IMR-90 (cell line): ENCODE measurements at regions not wholly inside any gene's neighbourhood (a gene's known extent, or its start where the extent isn't known, plus 50 kb on each side); places are given as distances from the start of the nearest gene placed in this dataset.

ENCODE experiments used
- ATAC-seq: fragments of 200-7000 bp; cut with Tn5 transposase; 2 replicates; pipeline ENCODE4 v1.9.1; 2020; ENCODE audit warnings: low read depth, mild to moderate bottlenecking, moderate library complexity
- BruUV-seq: library from RNA; stranded (reverse); fragments of 400-500 nt; replicated peaks from 2 replicates; lab custom pipeline; 2021; lab: Mats Ljungman, UMichigan
- CTCF ChIA-PET: fragments of 300-600 bp; formaldehyde crosslinking; extraction: SDS; loops from one replicate; lab custom pipeline; 2021; ENCODE audit warnings: antibody characterized with exemption; lab: Yijun Ruan, JAX
- POLR2A ChIA-PET: fragments of 300-600 bp; sonication (Branson Sonifier 250); formaldehyde crosslinking; loops from one replicate; lab custom pipeline; 2022; ENCODE audit warnings: antibody characterized with exemption; ENCODE audit not compliant: unreplicated experiment; lab: Charles Lee
- DNase-seq: peaks from one replicate; pipeline ENCODE4 v3.0.0; 2013
- H2AFZ ChIP-seq: replicated peaks from 2 replicates; pipeline ENCODE3; 2013; ENCODE audit warnings: low read length, mild to moderate bottlenecking; ENCODE audit not compliant: poor library complexity
- H2AK5ac ChIP-seq: 2 replicates; pipeline ENCODE4 v1.6.1; 2013; ENCODE audit warnings: low read depth, low read length, inconsistent platforms
- H2AK9ac ChIP-seq: replicated peaks from 2 replicates; pipeline ENCODE3; 2013; ENCODE audit warnings: mild to moderate bottlenecking, low read depth, low read length, moderate library complexity; ENCODE audit not compliant: poor library complexity
- H2BK120ac ChIP-seq: 2 replicates; pipeline ENCODE4 v1.6.1; 2013; ENCODE audit warnings: low read depth, low read length, inconsistent platforms
- H2BK15ac ChIP-seq: 3 replicates; pipeline ENCODE4 v1.6.1; 2013; ENCODE audit warnings: low read depth, low read length, inconsistent platforms
- H2BK20ac ChIP-seq: 2 replicates; pipeline ENCODE4 v1.6.1; 2013; ENCODE audit warnings: low read depth, mild to moderate bottlenecking, inconsistent platforms, low read length, moderate library complexity
- H2BK5ac ChIP-seq: 2 replicates; pipeline ENCODE4 v1.6.1; 2013; ENCODE audit warnings: mild to moderate bottlenecking, low read depth, low read length, inconsistent platforms; ENCODE audit not compliant: poor library complexity, severe bottlenecking
- H3K14ac ChIP-seq: replicated peaks from 2 replicates; pipeline ENCODE4 v1.6.1; 2013; ENCODE audit warnings: low read depth, low read length, inconsistent platforms
- H3K18ac ChIP-seq: 2 replicates; pipeline ENCODE4 v1.6.1; 2013; ENCODE audit warnings: low read depth, low read length, control low read depth
- H3K23ac ChIP-seq: 2 replicates; pipeline ENCODE4 v1.6.1; 2013; ENCODE audit warnings: low read depth, low read length, inconsistent platforms
- H3K27ac ChIP-seq: 2 replicates; pipeline ENCODE4 v1.5.1; 2013; ENCODE audit warnings: mild to moderate bottlenecking, control low read depth, low read length; ENCODE audit not compliant: insufficient read depth
- H3K27me3 ChIP-seq: 2 replicates; pipeline ENCODE4 v1.6.1; 2013; ENCODE audit warnings: low read length; ENCODE audit not compliant: control insufficient read depth, insufficient read depth
- H3K36me3 ChIP-seq: 2 replicates; pipeline ENCODE4 v1.6.1; 2013; ENCODE audit warnings: low read length, mixed read lengths; ENCODE audit not compliant: control insufficient read depth, insufficient read depth
- H3K4ac ChIP-seq: 2 replicates; pipeline ENCODE4 v1.6.1; 2013; ENCODE audit warnings: low read depth, low read length, inconsistent platforms
- H3K4me1 ChIP-seq: 2 replicates; pipeline ENCODE4 v1.6.1; 2013; ENCODE audit warnings: low read length, mixed read lengths; ENCODE audit not compliant: control insufficient read depth, insufficient read depth
- H3K4me2 ChIP-seq: 2 replicates; pipeline ENCODE4 v1.6.1; 2013; ENCODE audit warnings: low read depth, mild to moderate bottlenecking, control low read depth, low read length, moderate library complexity
- H3K4me3 ChIP-seq: 2 replicates; pipeline ENCODE4 v1.5.1; 2013; ENCODE audit warnings: low read depth, mild to moderate bottlenecking, control low read depth, low read length, moderate library complexity; ENCODE audit not compliant: insufficient read depth
- H3K56ac ChIP-seq: 2 replicates; pipeline ENCODE4 v1.6.1; 2013; ENCODE audit warnings: low read length, inconsistent platforms; ENCODE audit not compliant: insufficient read depth; ENCODE audit errors: extremely low read depth
- H3K79me1 ChIP-seq, 2 experiments: 2 replicates each; pipeline ENCODE4 v1.6.1; 2013; ENCODE audit warnings: low read length in 2 of 2, inconsistent platforms in 1 of 2, low read depth in 1 of 2
- H3K9ac ChIP-seq: 2 replicates; pipeline ENCODE4 v1.6.1; 2013; ENCODE audit warnings: low read depth, low read length, control low read depth
- H3K9me1 ChIP-seq: 2 replicates; pipeline ENCODE4 v1.6.1; 2013; ENCODE audit warnings: low read length, inconsistent platforms; ENCODE audit not compliant: insufficient read depth
- H3K9me3 ChIP-seq: 2 replicates; pipeline ENCODE4 v1.6.1; 2013; ENCODE audit warnings: low read length; ENCODE audit not compliant: control insufficient read depth, insufficient read depth
- H4K20me1 ChIP-seq: 2 replicates; pipeline ENCODE4 v1.6.1; 2013; ENCODE audit warnings: low read length, inconsistent platforms; ENCODE audit not compliant: insufficient read depth
- H4K5ac ChIP-seq: 2 replicates; pipeline ENCODE4 v1.6.1; 2013; ENCODE audit warnings: mild to moderate bottlenecking, low read depth, low read length, control low read depth
- H4K8ac ChIP-seq, 2 experiments: 2 replicates each; pipeline ENCODE4 v1.6.1; 2013; ENCODE audit warnings: low read depth in 2 of 2, low read length in 2 of 2, control low read depth in 1 of 2, inconsistent platforms in 1 of 2
- H4K91ac ChIP-seq: 2 replicates; pipeline ENCODE4 v1.6.1; 2013; ENCODE audit warnings: low read depth, low read length, inconsistent platforms; ENCODE audit not compliant: insufficient read depth
- BHLHE40 ChIP-seq: fragments of 150-350 bp; IDR thresholded peaks from 2 replicates; pipeline ENCODE4 v1.6.1; 2016; ENCODE audit warnings: mild to moderate bottlenecking, low read depth, low read length
- CEBPB ChIP-seq: IDR thresholded peaks from 2 replicates; pipeline ENCODE4 v1.6.1; 2012; ENCODE audit warnings: low read depth, low read length, improper control_type of control experiment
- CHD1 ChIP-seq: IDR thresholded peaks from 2 replicates; pipeline ENCODE4 v1.6.1; 2012; ENCODE audit warnings: low read depth, low read length, improper control_type of control experiment
- FOS ChIP-seq: fragments of 150-350 bp; IDR thresholded peaks from 2 replicates; pipeline ENCODE4 v1.6.1; 2016; ENCODE audit warnings: low read depth, low read length
- MAFK ChIP-seq: IDR thresholded peaks from 2 replicates; pipeline ENCODE4 v1.6.1; 2012; ENCODE audit warnings: low read depth, low read length, improper control_type of control experiment
- MAZ ChIP-seq: IDR thresholded peaks from 2 replicates; pipeline ENCODE4 v1.6.1; 2012; ENCODE audit warnings: low read depth, mild to moderate bottlenecking, low read length, improper control_type of control experiment, moderate library complexity, borderline replicate concordance
- MXI1 ChIP-seq: IDR thresholded peaks from 2 replicates; pipeline ENCODE4 v1.6.1; 2012; ENCODE audit warnings: low read depth, mild to moderate bottlenecking, low read length, moderate library complexity, borderline replicate concordance
- NFE2L2 ChIP-seq: fragments of 150-350 bp; IDR thresholded peaks from 2 replicates; pipeline ENCODE4 v1.6.1; 2016; ENCODE audit warnings: low read depth, mild to moderate bottlenecking, low read length
- POLR2A ChIP-seq: IDR thresholded peaks from 2 replicates; pipeline ENCODE4 v1.6.1; 2012; ENCODE audit warnings: mild to moderate bottlenecking, low read depth, low read length
- RAD21 ChIP-seq: IDR thresholded peaks from 2 replicates; pipeline ENCODE4 v1.6.1; 2012; ENCODE audit warnings: low read length, improper control_type of control experiment
- RCOR1 ChIP-seq: IDR thresholded peaks from 2 replicates; pipeline ENCODE4 v1.6.1; 2012; ENCODE audit warnings: mild to moderate bottlenecking, low read length, improper control_type of control experiment; ENCODE audit not compliant: insufficient replicate concordance
- RFX5 ChIP-seq: IDR thresholded peaks from 2 replicates; pipeline ENCODE4 v1.8.0; 2012; ENCODE audit warnings: low read depth, mild to moderate bottlenecking, low read length, moderate library complexity
- SMC3 ChIP-seq: fragments of 150-350 bp; IDR thresholded peaks from 2 replicates; pipeline ENCODE4 v1.6.1; 2016; ENCODE audit warnings: low read depth, mild to moderate bottlenecking, antibody characterized with exemption, low read length, moderate library complexity
- WGBS, 2 experiments: methylation state at CpG; one replicate each; pipeline versions ENCODE4 v1.1.5 to v1.1.7; 2013; ENCODE audit warnings: missing lambda C conversion rate in 2 of 2; ENCODE audit not compliant: insufficient read length in 1 of 2; ENCODE audit errors: extremely low coverage in 2 of 2; 5-methylcytosine and 5-hydroxymethylcytosine counted together
- dilution Hi-C: fragments of 300-500 bp; cut with HindIII; formaldehyde crosslinking; loops from one replicate; pipeline ENCODE4 v1.14.3; 2018; ENCODE audit warnings: low sequenced_read_pairs; ENCODE audit not compliant: unreplicated experiment
- in situ Hi-C: fragments of 300-500 bp; cut with MboI; formaldehyde crosslinking; loops from 3 replicates; pipeline ENCODE4 v1.14.3; 2019; ENCODE audit warnings: low sequenced_read_pairs, inconsistent platforms, mixed read lengths
- intact Hi-C: fragments of 100-400 bp; cut with micrococcal nuclease; formaldehyde crosslinking; loops from 2 replicates; pipeline ENCODE4 v1.10.0; 2022
- TF ChIP-seq, protein P1 (sequence below): fragments of 150-350 bp; IDR thresholded peaks from 2 replicates; pipeline ENCODE4 v1.6.1; 2017; ENCODE audit warnings: mild to moderate bottlenecking, antibody characterized with exemption, low read length, low read depth
- TF ChIP-seq, protein P2 (sequence below): fragments of 150-350 bp; IDR thresholded peaks from 2 replicates; pipeline ENCODE4 v1.6.1; 2016; ENCODE audit warnings: low read depth, mild to moderate bottlenecking, low read length, moderate library complexity, borderline replicate concordance
- TF ChIP-seq, protein P3 (sequence below): conservative IDR thresholded peaks from 2 replicates; pipeline ENCODE4 v1.5.1; 2012; ENCODE audit warnings: mild to moderate bottlenecking, low read depth, low read length, improper control_type of control experiment

DNA sequence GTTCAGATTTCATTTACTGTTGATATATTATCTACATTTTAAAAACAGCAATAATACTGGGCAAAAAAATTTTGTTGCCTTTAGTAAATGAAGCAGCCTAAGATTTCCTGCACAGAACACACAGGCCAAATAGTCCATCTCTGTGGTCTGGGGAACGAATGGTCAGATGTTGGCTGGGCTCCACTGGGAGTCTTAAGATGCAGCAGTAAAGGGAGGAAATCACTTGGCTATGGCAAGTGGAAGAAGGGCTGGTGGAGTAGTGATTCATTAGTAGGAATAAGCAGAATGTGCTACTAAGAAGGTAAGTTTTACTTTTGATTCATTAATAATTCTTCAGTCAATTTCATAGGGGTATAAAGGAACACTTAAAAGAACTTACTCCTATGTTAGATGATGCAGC, 91.1 kb upstream of the ARRDC3 start:
- Histone ChIP-seq H3K9ac (no peak overlapping the region), H3K4me1 (no peaks in the 10 kb centered on the region), H3K27ac (no peak overlapping the region), H2BK20ac (no peak overlapping the region), H2BK15ac (no peak overlapping the region), H3K79me1 (no peaks in the 10 kb centered on the region), H2AFZ (no peak overlapping the region), H3K23ac (no peak overlapping the region), H3K14ac (no peak overlapping the region), H2BK5ac (no peak overlapping the region), H3K27me3 (no peaks in the 10 kb centered on the region), H3K9me3 (no peaks in the 10 kb centered on the region), H3K18ac (no peak overlapping the region), H3K36me3 (no peaks in the 10 kb centered on the region), H4K91ac (no peak overlapping the region), H4K20me1 (no peaks in the 10 kb centered on the region), H4K5ac (no peak overlapping the region), H3K4ac (no peak overlapping the region), H2AK9ac (no peak overlapping the region), H3K4me2 (no peak overlapping the region), H3K56ac (no peak overlapping the region), H3K4me3 (no peak overlapping the region), H4K8ac (no peak overlapping the region), H2AK5ac (no peak overlapping the region), H3K9me1 (no peaks in the 10 kb centered on the region), H2BK120ac (no peak overlapping the region)
- no TSS peak for BruUV-seq
- POLR2A ChIA-PET = no interaction called here
- ATAC-seq = no peak
- DNase-seq = no peak
- TF ChIP-seq BHLHE40 = no peak
- TF ChIP-seq, protein P1, sequence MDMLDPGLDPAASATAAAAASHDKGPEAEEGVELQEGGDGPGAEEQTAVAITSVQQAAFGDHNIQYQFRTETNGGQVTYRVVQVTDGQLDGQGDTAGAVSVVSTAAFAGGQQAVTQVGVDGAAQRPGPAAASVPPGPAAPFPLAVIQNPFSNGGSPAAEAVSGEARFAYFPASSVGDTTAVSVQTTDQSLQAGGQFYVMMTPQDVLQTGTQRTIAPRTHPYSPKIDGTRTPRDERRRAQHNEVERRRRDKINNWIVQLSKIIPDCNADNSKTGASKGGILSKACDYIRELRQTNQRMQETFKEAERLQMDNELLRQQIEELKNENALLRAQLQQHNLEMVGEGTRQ = no peak
- TF ChIP-seq CEBPB = no peak
- no peak for TF ChIP-seq MXI1
- no peak for TF ChIP-seq FOS
- TF ChIP-seq, protein P2, sequence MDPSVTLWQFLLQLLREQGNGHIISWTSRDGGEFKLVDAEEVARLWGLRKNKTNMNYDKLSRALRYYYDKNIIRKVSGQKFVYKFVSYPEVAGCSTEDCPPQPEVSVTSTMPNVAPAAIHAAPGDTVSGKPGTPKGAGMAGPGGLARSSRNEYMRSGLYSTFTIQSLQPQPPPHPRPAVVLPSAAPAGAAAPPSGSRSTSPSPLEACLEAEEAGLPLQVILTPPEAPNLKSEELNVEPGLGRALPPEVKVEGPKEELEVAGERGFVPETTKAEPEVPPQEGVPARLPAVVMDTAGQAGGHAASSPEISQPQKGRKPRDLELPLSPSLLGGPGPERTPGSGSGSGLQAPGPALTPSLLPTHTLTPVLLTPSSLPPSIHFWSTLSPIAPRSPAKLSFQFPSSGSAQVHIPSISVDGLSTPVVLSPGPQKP = no peak
- TF ChIP-seq NFE2L2 = no peak
- no peak for TF ChIP-seq CHD1
- TF ChIP-seq, protein P3, sequence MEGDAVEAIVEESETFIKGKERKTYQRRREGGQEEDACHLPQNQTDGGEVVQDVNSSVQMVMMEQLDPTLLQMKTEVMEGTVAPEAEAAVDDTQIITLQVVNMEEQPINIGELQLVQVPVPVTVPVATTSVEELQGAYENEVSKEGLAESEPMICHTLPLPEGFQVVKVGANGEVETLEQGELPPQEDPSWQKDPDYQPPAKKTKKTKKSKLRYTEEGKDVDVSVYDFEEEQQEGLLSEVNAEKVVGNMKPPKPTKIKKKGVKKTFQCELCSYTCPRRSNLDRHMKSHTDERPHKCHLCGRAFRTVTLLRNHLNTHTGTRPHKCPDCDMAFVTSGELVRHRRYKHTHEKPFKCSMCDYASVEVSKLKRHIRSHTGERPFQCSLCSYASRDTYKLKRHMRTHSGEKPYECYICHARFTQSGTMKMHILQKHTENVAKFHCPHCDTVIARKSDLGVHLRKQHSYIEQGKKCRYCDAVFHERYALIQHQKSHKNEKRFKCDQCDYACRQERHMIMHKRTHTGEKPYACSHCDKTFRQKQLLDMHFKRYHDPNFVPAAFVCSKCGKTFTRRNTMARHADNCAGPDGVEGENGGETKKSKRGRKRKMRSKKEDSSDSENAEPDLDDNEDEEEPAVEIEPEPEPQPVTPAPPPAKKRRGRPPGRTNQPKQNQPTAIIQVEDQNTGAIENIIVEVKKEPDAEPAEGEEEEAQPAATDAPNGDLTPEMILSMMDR = no peak
- no peak for TF ChIP-seq MAZ
- no peak for TF ChIP-seq RAD21
- TF ChIP-seq POLR2A = no peak
- no peak for TF ChIP-seq MAFK
- no peak for TF ChIP-seq RFX5
- no peak for TF ChIP-seq RCOR1
- no peak for TF ChIP-seq SMC3
- CTCF ChIA-PET = no interaction called here
- WGBS, 2 experiments = no CpG with 5 or more reads among the region's 1 CpG
- intact Hi-C loops = no loop called here
- in situ Hi-C loops = no loop called here
- dilution Hi-C loops = no loop called here
